ENCODE measurements at regions not wholly inside any gene's neighbourhood (a gene's known extent, or its start where the extent isn't known, plus 50 kb on each side); places are given as distances from the start of the nearest gene placed in this dataset.
A peak's percentile ranks its signal among the peaks of the same experiment; 100 is the strongest.

- intact Hi-C loops (cut with DNase I) = no loop called here
Measured at GRCh38 chr1:17992800-17993199, 114.8 kb upstream of the IGSF21 start.

GRCh38 chr1:17994046-17994445 is 113.6 kb upstream of the IGSF21 start:
- Histone ChIP-seq H3K4me3 (no peak overlapping the region), H3K27ac (no peak overlapping the region), H3K9me3 (no peaks in the 10 kb centered on the region), H3K4me1 (no peaks in the 10 kb centered on the region), H3K27me3 (peaks cover 2% of the 10 kb centered on the region), H3K36me3 (no peaks in the 10 kb centered on the region)
- intact Hi-C loops (cut with DNase I) = no loop called here
- ATAC-seq (no peak), DNase-seq (no peak)
- TF ChIP-seq CTCF (IDR thresholded peaks at IDR 0.05) = no peak

More at GRCh38 chr1:17992800-17993199, 114.8 kb upstream of the IGSF21 start:
- H3K27ac ChIP-seq = no peak overlapping the region
- H3K4me3 ChIP-seq = no peak overlapping the region
- peaks cover 2% of the 10 kb centered on the region for H3K27me3 ChIP-seq
- ATAC-seq (no peak), DNase-seq (no peak)
- TF ChIP-seq CTCF (IDR thresholded peaks at IDR 0.05) = no peak
- H3K4me1 ChIP-seq = no peaks in the 10 kb centered on the region
- no peaks in the 10 kb centered on the region for H3K9me3 ChIP-seq
- H3K36me3 ChIP-seq = no peaks in the 10 kb centered on the region

GRCh38 chr1:17995480-17995879 is 112.1 kb upstream of the IGSF21 start:
- no peak for ATAC-seq

GRCh38 chr1:17998889-17999288 is 108.7 kb upstream of the IGSF21 start:
- Histone ChIP-seq H3K27ac (no peak overlapping the region), H3K27me3 (no peaks in the 10 kb centered on the region), H3K9me3 (no peaks in the 10 kb centered on the region), H3K4me3 (no peak overlapping the region), H3K4me1 (no peaks in the 10 kb centered on the region), H3K36me3 (no peaks in the 10 kb centered on the region)
- intact Hi-C loops (cut with DNase I) = no loop called here
- ATAC-seq (no peak), DNase-seq (peak; percentile 51)
- no peak for TF ChIP-seq CTCF (IDR thresholded peaks at IDR 0.05)

More at GRCh38 chr1:17995480-17995879, 112.1 kb upstream of the IGSF21 start:
- H3K27ac ChIP-seq = no peak overlapping the region
- peaks cover 2% of the 10 kb centered on the region for H3K27me3 ChIP-seq
- no peak for DNase-seq
- intact Hi-C loops (cut with DNase I) = no loop called here
- H3K4me3 ChIP-seq = no peak overlapping the region
- H3K36me3 ChIP-seq = no peaks in the 10 kb centered on the region
- H3K4me1 ChIP-seq = no peaks in the 10 kb centered on the region
- no peaks in the 10 kb centered on the region for H3K9me3 ChIP-seq
- TF ChIP-seq CTCF (IDR thresholded peaks at IDR 0.05) = no peak

- no peaks in the 10 kb centered on the region for H3K36me3 ChIP-seq
- H3K4me3 ChIP-seq = no peak overlapping the region
- ATAC-seq = no peak
- no peak for DNase-seq
- no peaks in the 10 kb centered on the region for H3K27me3 ChIP-seq
- H3K27ac ChIP-seq = no peak overlapping the region
- no peaks in the 10 kb centered on the region for H3K4me1 ChIP-seq
- no peak for TF ChIP-seq CTCF (IDR thresholded peaks at IDR 0.05)
- intact Hi-C loops (cut with DNase I) = no loop called here
- H3K9me3 ChIP-seq = no peaks in the 10 kb centered on the region
Measured at GRCh38 chr1:17999884-18000283, 107.7 kb upstream of the IGSF21 start.

GRCh38 chr1:18001725-18002124 is 105.9 kb upstream of the IGSF21 start:
- Histone ChIP-seq H3K4me1 (no peaks in the 10 kb centered on the region), H3K36me3 (no peaks in the 10 kb centered on the region), H3K27me3 (no peaks in the 10 kb centered on the region), H3K9me3 (no peaks in the 10 kb centered on the region), H3K27ac (no peak overlapping the region), H3K4me3 (no peak overlapping the region)
- no peak for TF ChIP-seq CTCF (IDR thresholded peaks at IDR 0.05)
- DNase-seq = peak; percentile 19
- ATAC-seq = no peak
- intact Hi-C loops (cut with DNase I) = no loop called here
